SK-N-MC (cell line): ENCODE measurements at regions not wholly inside any gene's neighbourhood (a gene's known extent, or its start where the extent isn't known, plus 50 kb on each side); places are given as distances from the start of the nearest gene placed in this dataset.

Experiments
- DNase-seq: peaks from one replicate; pipeline ENCODE4 v3.0.0-alpha.2; 2011; ENCODE audit warnings: low read depth, low spot score
- H3K27ac ChIP-seq: fragments of 200-600 bp; sonication (generic); 2 replicates; pipeline ENCODE4 v1.5.1; 2016; ENCODE audit warnings: mixed run types
- H3K36me3 ChIP-seq: fragments of 200-600 bp; sonication (generic); 2 replicates; pipeline ENCODE4 v1.6.1; 2017; ENCODE audit warnings: antibody characterized with exemption, low read length, mixed read lengths; ENCODE audit not compliant: insufficient read depth
- H3K4me3 ChIP-seq: fragments of 200-600 bp; sonication (generic); 2 replicates; pipeline ENCODE4 v1.5.1; 2016
- H3K9ac ChIP-seq: fragments of 200-600 bp; sonication (generic); 2 replicates; pipeline ENCODE4 v1.8.0; 2017; ENCODE audit warnings: mixed run types, mixed read lengths; ENCODE audit not compliant: insufficient read length
- H3K9me3 ChIP-seq: fragments of 200-600 bp; sonication (generic); 2 replicates; pipeline ENCODE4 v1.6.1; 2017; ENCODE audit warnings: low read depth, mild to moderate bottlenecking, antibody characterized with exemption, low read length, moderate library complexity, mixed read lengths
- EZH2 ChIP-seq: fragments of 200-600 bp; sonication (generic); IDR thresholded peaks from one replicate; pipeline ENCODE4 v1.6.1; 2017; ENCODE audit warnings: antibody characterized with exemption
- FOXP2 ChIP-seq: optimal IDR thresholded peaks from 2 replicates; pipeline ENCODE3; 2011; ENCODE audit warnings: mild to moderate bottlenecking, moderate library complexity; ENCODE audit not compliant: insufficient read depth; ENCODE audit errors: extremely low read length, control extremely low read depth
- POLR2AphosphoS5 ChIP-seq: IDR thresholded peaks from 2 replicates; pipeline ENCODE4 v1.6.1; 2012; ENCODE audit warnings: mild to moderate bottlenecking, low read depth, low read length, borderline replicate concordance

GRCh38 chr3:7875925-7876324, 625.7 kb upstream of the LMCD1 start:
- Histone ChIP-seq H3K27ac (no peak overlapping the region), H3K4me3 (no peak overlapping the region), H3K9me3 (no peaks in the 10 kb centered on the region), H3K36me3 (no peaks in the 10 kb centered on the region), H3K9ac (no peak overlapping the region)
- DNase-seq, result no peak
- TF ChIP-seq POLR2AphosphoS5 (no peak), FOXP2 (no peak), EZH2 (no peak)

GRCh38 chr3:7876741-7877297, 624.8 kb upstream of the LMCD1 start:
- Histone ChIP-seq H3K4me3 (no peak overlapping the region), H3K9me3 (no peaks in the 10 kb centered on the region), H3K27ac (no peak overlapping the region), H3K36me3 (no peaks in the 10 kb centered on the region), H3K9ac (no peak overlapping the region)
- no peak for DNase-seq
- no peak for TF ChIP-seq EZH2
- TF ChIP-seq POLR2AphosphoS5, result no peak
- TF ChIP-seq FOXP2, result no peak

- no peaks in the 10 kb centered on the region for H3K9me3 ChIP-seq
Observed at GRCh38 chr3:7877312-7877711, 624.3 kb upstream of the LMCD1 start.

GRCh38 chr3:7879572-7879971, 622.1 kb upstream of the LMCD1 start:
- Histone ChIP-seq H3K36me3 (no peaks in the 10 kb centered on the region), H3K27ac (no peak overlapping the region), H3K9ac (no peak overlapping the region), H3K9me3 (no peaks in the 10 kb centered on the region), H3K4me3 (no peak overlapping the region)
- no peak for TF ChIP-seq POLR2AphosphoS5
- TF ChIP-seq EZH2, result no peak
- TF ChIP-seq FOXP2, result no peak
- no peak for DNase-seq

More at GRCh38 chr3:7877312-7877711, 624.3 kb upstream of the LMCD1 start:
- Histone ChIP-seq H3K4me3 (no peak overlapping the region), H3K9ac (no peak overlapping the region), H3K36me3 (no peaks in the 10 kb centered on the region), H3K27ac (no peak overlapping the region)
- no peak for DNase-seq
- TF ChIP-seq FOXP2 (no peak), POLR2AphosphoS5 (no peak), EZH2 (no peak)

- H3K36me3 ChIP-seq, result no peaks in the 10 kb centered on the region
- no peak overlapping the region for H3K27ac ChIP-seq
- DNase-seq, result no peak
- TF ChIP-seq POLR2AphosphoS5 (no peak), EZH2 (no peak), FOXP2 (no peak)
- no peak overlapping the region for H3K9ac ChIP-seq
- no peaks in the 10 kb centered on the region for H3K9me3 ChIP-seq
- H3K4me3 ChIP-seq, result no peak overlapping the region
Observed at GRCh38 chr3:7881946-7882345, 619.7 kb upstream of the LMCD1 start.

- H3K36me3 ChIP-seq, result no peaks in the 10 kb centered on the region
- DNase-seq, result no peak
- TF ChIP-seq EZH2 (no peak), POLR2AphosphoS5 (no peak), FOXP2 (no peak)
- H3K4me3 ChIP-seq, result no peak overlapping the region
- H3K27ac ChIP-seq, result no peak overlapping the region
- no peak overlapping the region for H3K9ac ChIP-seq
- H3K9me3 ChIP-seq, result no peaks in the 10 kb centered on the region
Observed at GRCh38 chr3:7897655-7898054, 604.0 kb upstream of the LMCD1 start.

GRCh38 chr3:7913283-7913682, 588.3 kb upstream of the LMCD1 start:
- no peak for DNase-seq
- no peak overlapping the region for H3K4me3 ChIP-seq
- no peak for TF ChIP-seq EZH2
- TF ChIP-seq POLR2AphosphoS5, result no peak
- no peak for TF ChIP-seq FOXP2

GRCh38 chr3:7915356-7915755, 586.3 kb upstream of the LMCD1 start:
- Histone ChIP-seq H3K9me3 (no peaks in the 10 kb centered on the region), H3K27ac (no peak overlapping the region), H3K9ac (no peak overlapping the region), H3K36me3 (no peaks in the 10 kb centered on the region), H3K4me3 (no peak overlapping the region)
- TF ChIP-seq POLR2AphosphoS5 (no peak), EZH2 (no peak), FOXP2 (no peak)
- no peak for DNase-seq

More at GRCh38 chr3:7913283-7913682, 588.3 kb upstream of the LMCD1 start:
- Histone ChIP-seq H3K9ac (no peak overlapping the region), H3K9me3 (no peaks in the 10 kb centered on the region), H3K27ac (no peak overlapping the region), H3K36me3 (no peaks in the 10 kb centered on the region)

- Histone ChIP-seq H3K4me3 (no peak overlapping the region), H3K9me3 (no peaks in the 10 kb centered on the region), H3K9ac (no peak overlapping the region), H3K27ac (no peak overlapping the region), H3K36me3 (no peaks in the 10 kb centered on the region)
- no peak for DNase-seq
- TF ChIP-seq FOXP2 (no peak), EZH2 (no peak), POLR2AphosphoS5 (no peak)
Observed at GRCh38 chr3:7917443-7918151, 584.0 kb upstream of the LMCD1 start.

GRCh38 chr3:7920211-7920610, 581.4 kb upstream of the LMCD1 start:
- Histone ChIP-seq H3K9me3 (no peaks in the 10 kb centered on the region), H3K9ac (no peak overlapping the region), H3K27ac (no peak overlapping the region), H3K4me3 (no peak overlapping the region), H3K36me3 (no peaks in the 10 kb centered on the region)
- DNase-seq, result no peak
- TF ChIP-seq POLR2AphosphoS5 (no peak), EZH2 (no peak), FOXP2 (no peak)
